NCI-H187 treated with DMSO at 0.1 percent for 48 hours (cell line): ENCODE measurements at regions not wholly inside any gene's neighbourhood (a gene's known extent, or its start where the extent isn't known, plus 50 kb on each side); places are given as distances from the start of the nearest gene placed in this dataset.
"Not testable (repeated sequence)": the region's sequence is repeated elsewhere in the genome, so short reads cannot be mapped to it uniquely, and the experiment has no call there.

ENCODE experiments used
- DNase-seq: peaks from one replicate; lab custom pipeline; 2025; lab: John Stamatoyannopoulos, UW

- DNase-seq, result peak; percentile 34
Measured at GRCh38 chr14:43042408-43042807, 1435.7 kb downstream of the LRFN5 start.

DNA sequence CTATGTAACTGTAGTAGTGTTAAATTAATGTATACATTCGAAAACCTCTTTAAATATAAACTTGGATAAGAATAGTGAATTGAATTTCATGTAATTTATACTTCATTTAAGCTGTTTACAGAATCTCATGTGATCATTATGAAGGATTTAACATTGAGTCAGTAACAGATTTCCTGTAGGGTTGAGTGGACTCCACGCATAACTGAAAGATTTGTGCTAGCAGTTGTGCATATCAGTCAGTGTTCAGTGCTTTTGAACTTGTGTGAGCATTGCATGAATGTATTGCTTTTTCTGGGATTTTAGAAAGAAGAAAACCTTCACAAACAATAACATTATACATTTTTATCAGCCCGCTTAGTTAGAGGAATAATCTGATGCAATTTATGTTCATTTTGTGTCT, 1435.3 kb downstream of the LRFN5 start:
- no peak for DNase-seq

- no peak for DNase-seq
Measured at GRCh38 chr14:43041207-43041606, 1434.5 kb downstream of the LRFN5 start.

GRCh38 chr14:43039881-43040280, 1433.2 kb downstream of the LRFN5 start:
- no peak for DNase-seq

GRCh38 chr14:43031598-43031997, 1424.9 kb downstream of the LRFN5 start:
- no peak for DNase-seq

DNA sequence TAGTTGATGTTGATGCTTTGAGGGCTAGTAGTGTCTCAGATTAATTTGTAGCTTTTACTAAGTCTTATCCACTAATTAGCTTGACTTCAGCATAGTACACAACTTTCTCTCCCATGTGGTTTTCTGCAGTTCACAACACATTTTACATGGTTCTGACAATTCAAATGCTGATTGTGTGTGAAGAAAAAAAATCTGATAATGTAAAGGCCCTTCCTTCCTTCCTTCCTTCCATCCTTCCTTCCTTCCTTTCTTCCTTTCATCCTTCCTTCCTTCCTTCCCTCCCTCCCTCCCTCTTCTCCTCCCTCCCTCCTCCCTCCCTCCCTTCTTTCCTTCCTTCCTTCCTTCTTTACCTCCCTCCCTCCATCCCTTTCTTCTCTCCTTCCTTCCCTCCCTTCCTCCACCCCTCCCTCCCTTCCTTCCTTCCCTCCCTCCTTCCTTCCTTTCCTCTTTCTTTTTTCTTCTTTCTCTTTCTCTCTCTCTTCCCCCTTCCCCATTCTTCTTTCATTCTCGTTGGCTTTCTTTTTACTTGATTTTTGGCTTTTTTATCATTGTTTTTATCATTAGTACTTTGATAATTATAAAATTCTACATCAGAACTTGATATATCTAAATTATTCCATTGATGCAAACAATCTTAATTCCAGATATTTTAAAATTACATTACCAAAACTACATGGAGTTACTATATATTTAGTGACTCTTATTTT, 1415.6 kb downstream of the LRFN5 start:
- DNase-seq, result no peak

- DNase-seq, result no peak
Measured at GRCh38 chr14:43019826-43020225, 1413.2 kb downstream of the LRFN5 start.

DNA sequence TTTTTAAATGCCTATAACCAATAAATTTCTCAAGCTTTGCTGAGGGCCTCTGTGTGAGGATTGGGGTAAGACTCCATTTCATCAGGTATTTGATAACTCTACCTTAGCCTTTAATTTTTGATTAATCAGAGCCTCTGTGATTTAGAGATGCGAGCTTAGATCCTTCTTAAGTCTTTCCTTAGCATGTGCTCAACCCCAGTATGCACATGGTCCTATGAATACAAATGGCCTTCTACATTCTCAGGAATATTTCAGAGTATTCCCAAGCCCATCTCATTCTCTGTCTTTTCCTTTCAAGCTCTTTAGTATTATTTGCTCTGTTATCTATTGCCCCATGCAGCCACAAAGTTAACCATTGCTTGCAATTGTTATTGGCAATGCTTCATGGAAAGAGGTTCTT, 1407.7 kb downstream of the LRFN5 start:
- DNase-seq, result no peak

- no peak for DNase-seq
Measured at GRCh38 chr14:43012817-43013216, 1406.1 kb downstream of the LRFN5 start.

DNA sequence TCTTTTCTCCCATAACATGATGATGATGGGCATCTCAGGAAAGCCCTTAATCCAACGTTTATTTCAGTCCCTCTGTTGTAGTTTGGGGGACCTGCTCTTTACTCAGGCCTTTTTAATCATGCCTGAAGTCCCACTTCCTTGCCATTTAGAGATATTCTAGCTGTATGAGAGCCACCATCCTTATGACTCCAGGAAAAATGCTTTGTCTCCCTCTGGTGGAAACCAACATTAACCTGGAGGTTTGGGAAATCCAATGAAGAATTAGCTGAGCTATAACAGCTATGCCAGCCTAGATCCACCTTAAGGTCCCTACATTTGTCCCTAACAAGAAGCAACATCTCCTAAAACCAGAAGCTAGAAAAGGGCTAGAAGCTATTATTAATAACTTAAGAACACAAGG, 1399.1 kb downstream of the LRFN5 start:
- no peak for DNase-seq

GRCh38 chr14:43003845-43004244, 1397.2 kb downstream of the LRFN5 start:
- no peak for DNase-seq

GRCh38 chr14:43001731-43002130, 1395.1 kb downstream of the LRFN5 start:
- DNase-seq, result no peak

DNA sequence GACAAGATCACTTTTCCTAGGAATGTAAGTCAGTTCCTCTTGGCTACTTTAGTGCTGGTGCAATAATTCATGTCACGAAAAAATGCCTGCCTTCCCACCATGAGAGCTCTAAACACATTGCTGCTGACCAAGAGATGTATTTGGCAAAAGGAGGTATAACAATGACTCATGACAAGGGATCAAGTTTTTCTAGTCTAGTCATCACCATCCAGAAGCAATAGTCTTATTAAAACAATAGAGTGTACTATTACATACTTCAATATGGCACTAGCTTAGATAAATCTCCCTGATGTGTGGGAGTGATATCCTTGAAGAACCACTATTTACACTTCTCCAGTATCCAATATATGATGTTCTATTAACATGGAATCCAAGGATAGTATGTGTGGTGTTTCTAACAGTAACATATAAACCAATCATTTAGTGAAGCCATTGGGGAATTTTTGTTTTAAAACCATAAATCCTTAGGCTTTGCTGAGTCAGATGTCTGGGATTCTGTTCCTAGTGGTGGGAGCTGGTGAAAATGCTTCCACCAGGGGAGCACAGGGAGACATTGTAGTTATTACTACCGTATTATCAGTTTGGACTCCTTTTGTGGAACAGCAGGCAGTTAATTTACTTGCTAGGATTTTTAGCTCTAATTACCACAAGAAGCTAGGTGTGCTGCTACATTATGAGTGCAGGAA, 1387.5 kb downstream of the LRFN5 start:
- no peak for DNase-seq

DNA sequence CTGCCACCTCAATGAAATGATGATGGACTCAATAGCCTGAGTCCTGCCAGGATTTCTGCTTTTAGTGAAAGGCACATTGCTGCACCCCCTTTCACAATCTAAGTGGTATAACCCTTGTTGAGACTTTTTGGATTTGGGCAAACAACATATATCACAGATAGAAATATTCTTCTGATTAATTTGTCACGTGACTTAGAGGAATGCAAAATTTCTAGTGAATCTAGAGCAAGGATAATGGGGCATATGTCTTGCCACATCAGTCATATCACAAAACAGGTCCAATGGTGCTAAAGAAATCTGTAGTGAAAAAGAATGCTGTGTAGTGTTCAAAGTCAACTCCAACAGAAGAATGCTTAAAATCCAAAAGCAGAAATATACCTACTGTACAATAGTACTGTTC, 1386.3 kb downstream of the LRFN5 start:
- no peak for DNase-seq

DNA sequence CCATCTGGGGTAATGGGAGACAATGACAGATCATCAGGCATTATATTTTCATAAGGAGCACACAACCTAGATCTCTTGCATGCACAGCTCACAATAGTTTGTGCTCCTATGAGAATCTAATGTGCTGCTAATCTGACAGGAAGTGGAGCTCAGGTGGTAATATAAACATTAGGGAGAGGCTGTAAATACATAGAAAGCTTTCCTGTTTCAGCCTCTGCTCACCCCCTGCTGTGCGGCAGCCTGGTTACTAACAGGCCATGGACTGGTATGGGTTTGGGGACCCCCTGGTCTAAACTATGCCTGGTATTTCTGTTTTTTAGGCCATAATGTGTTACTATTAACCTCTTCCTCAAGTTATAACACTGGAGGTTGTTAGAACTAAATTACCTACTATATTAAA, 1373.7 kb downstream of the LRFN5 start:
- DNase-seq, result no peak

DNA sequence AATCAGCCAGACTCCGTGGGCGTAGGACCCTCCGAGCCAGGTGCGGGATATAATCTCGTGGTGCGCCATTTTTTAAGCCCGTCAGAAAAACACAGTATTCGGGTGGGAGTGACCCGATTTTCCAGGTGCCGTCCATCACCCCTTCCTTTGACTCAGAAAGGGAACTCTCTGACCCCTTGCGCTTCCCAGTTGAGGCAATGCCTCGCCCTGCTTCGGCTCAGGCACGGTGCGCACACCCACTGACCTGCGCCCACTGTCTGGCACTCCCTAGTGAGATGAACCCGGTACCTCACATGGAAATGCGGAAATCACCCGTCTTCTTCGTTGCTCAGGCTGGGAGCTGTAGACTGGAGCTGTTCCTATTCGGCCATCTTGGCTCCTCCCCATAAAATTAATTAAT, 1366.5 kb downstream of the LRFN5 start:
- DNase-seq, result not testable (repeated sequence)

GRCh38 chr14:42965512-42965911, 1358.8 kb downstream of the LRFN5 start:
- DNase-seq, result no peak

DNA sequence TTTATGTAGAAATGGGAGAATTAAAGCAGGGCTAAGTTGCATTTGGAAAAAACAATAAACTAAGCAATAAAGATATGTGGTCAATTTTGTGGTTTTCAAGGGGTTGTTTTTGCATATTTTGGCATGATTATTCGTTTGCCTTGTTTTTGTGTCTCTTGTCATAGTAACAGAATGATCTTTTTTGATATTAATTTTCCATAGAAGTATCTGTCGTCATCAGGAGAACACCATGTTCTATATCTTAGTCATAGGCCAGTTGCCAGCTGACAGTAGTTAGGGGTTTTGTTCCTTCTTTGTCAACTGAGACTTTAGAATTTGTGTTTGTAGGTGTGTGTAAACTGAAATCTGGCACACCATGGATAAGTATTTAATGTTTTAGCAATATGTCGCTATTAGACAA, 1354.8 kb downstream of the LRFN5 start:
- DNase-seq, result no peak

GRCh38 chr14:42950363-42950762, 1343.7 kb downstream of the LRFN5 start:
- no peak for DNase-seq

- DNase-seq, result no peak
Measured at GRCh38 chr14:42947991-42948390, 1341.3 kb downstream of the LRFN5 start.

DNA sequence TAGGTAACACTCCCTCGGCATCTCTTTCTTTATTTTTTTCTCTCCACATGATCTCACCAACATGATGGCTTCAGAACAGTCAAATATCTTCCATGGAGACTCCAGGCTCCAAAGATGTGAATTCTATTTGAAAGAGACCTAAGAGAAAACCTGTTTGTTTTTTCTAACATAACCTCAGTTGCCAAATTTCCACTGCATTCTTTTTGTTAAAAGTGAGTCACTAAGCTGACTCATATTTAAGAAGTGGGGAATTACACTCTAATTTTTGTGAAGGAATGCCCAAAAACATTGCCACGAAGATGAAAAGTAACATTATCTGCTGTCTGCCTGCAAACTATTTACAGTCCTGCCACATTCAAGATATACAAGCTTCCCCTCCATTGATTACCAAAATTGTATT, 1337.6 kb downstream of the LRFN5 start:
- no peak for DNase-seq

- no peak for DNase-seq
Measured at GRCh38 chr14:42931308-42931707, 1324.6 kb downstream of the LRFN5 start.

DNA sequence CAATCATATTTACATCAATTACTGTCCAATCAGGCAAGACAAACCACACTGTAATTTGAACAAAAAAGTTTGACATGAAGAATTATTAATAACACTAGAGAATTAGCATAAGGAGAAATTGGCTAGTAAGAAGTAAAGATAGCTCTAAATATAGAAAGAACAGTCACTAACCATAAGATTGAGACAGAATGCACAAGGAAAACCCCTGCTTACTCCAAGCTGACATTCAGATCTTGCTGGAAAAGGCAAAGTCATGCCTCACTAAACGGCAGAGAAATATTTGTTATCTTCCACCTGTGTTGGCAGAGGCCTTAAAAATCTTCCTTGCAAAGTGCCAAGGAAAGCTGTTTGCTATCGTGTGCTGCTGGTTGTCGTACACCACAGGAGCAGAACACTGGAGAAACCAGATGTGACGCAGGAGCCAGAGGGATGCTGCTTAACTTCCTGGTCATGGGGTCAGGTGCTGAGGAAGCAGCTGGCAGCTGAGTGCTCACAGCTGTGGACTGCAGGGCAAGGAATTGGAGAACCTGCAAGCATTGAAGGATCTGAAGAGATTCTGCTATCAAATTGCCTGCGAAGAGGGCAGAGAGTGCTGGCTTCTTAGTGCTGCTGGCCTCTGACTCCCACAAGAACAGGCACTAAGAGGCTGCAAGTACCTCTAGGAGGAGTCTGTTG, 1323.3 kb downstream of the LRFN5 start:
- DNase-seq, result peak; percentile 19
